PC-3 (cell line): ENCODE measurements at regions not wholly inside any gene's neighbourhood (a gene's known extent, or its start where the extent isn't known, plus 50 kb on each side); places are given as distances from the start of the nearest gene placed in this dataset.

Experiments
- ATAC-seq: fragments of 200-7000 bp; cut with Tn5 transposase; 2 replicates; pipeline ENCODE4 v1.9.1; 2020; ENCODE audit warnings: mild to moderate bottlenecking, moderate library complexity
- BruUV-seq: library from RNA; stranded (reverse); fragments of 400-500 nt; replicated peaks from 2 replicates; lab custom pipeline; 2021; lab: Mats Ljungman, UMichigan
- CTCF ChIA-PET: fragments of 300-600 bp; sonication (Branson Sonifier 250); formaldehyde crosslinking; loops from one replicate; lab custom pipeline; 2022; ENCODE audit warnings: antibody characterized with exemption; lab: Charles Lee
- POLR2A ChIA-PET: fragments of 300-600 bp; sonication (Branson Sonifier 250); formaldehyde crosslinking; loops from one replicate; lab custom pipeline; 2022; ENCODE audit warnings: antibody characterized with exemption; ENCODE audit not compliant: unreplicated experiment; lab: Charles Lee
- DNase-seq: peaks from one replicate; pipeline ENCODE4 v3.0.0-alpha.2; 2015
- H2AFZ ChIP-seq: fragments of 300-600 bp; sonication (generic); 2 replicates; pipeline ENCODE4 v1.6.0; 2016; ENCODE audit warnings: antibody characterized with exemption, low read length
- H3F3A ChIP-seq: fragments of 300-600 bp; sonication (generic); one replicate; pipeline ENCODE4 v1.6.0; 2017; ENCODE audit warnings: antibody characterized with exemption, low read length, control low read depth, mild to moderate bottlenecking; ENCODE audit not compliant: unreplicated experiment
- H3K27ac ChIP-seq: fragments of 300-600 bp; sonication (generic); 2 replicates; pipeline ENCODE4 v1.5.1; 2016; ENCODE audit warnings: mild to moderate bottlenecking, low read length
- H3K27me3 ChIP-seq: fragments of 300-600 bp; sonication (generic); 2 replicates; pipeline ENCODE4 v1.6.1; 2016; ENCODE audit warnings: low read length, mixed read lengths
- H3K36me3 ChIP-seq: fragments of 300-600 bp; sonication (generic); 2 replicates; pipeline ENCODE4 v1.6.1; 2016; ENCODE audit warnings: low read depth, mixed run types, low read length, mixed read lengths
- H3K4me1 ChIP-seq: fragments of 300-600 bp; sonication (generic); 2 replicates; pipeline ENCODE4 v1.5.1; 2016; ENCODE audit warnings: low read length; ENCODE audit not compliant: insufficient read depth
- H3K4me2 ChIP-seq: fragments of 300-600 bp; sonication (generic); 2 replicates; pipeline ENCODE4 v1.6.0; 2016; ENCODE audit warnings: low read length
- H3K4me3 ChIP-seq: fragments of 300-600 bp; sonication (generic); 2 replicates; pipeline ENCODE4 v1.5.1; 2016; ENCODE audit warnings: mild to moderate bottlenecking, low read length, mixed read lengths
- H3K79me2 ChIP-seq: fragments of 300-600 bp; sonication (generic); 2 replicates; pipeline ENCODE4 v1.6.1; 2017; ENCODE audit warnings: low read length, mixed read lengths
- H3K9ac ChIP-seq: fragments of 300-600 bp; sonication (generic); 2 replicates; pipeline ENCODE4 v1.6.0; 2016; ENCODE audit warnings: mild to moderate bottlenecking, low read length
- H3K9me2 ChIP-seq: fragments of 300-600 bp; sonication (generic); replicated peaks from 2 replicates; pipeline ENCODE4 v1.6.1; 2016; ENCODE audit warnings: mixed run types, low read length, mixed read lengths
- H3K9me3 ChIP-seq: fragments of 300-600 bp; sonication (generic); 2 replicates; pipeline ENCODE4 v1.6.1; 2016; ENCODE audit warnings: low read length, mixed read lengths
- H4K20me1 ChIP-seq: fragments of 300-600 bp; sonication (generic); 2 replicates; pipeline ENCODE4 v1.6.1; 2016; ENCODE audit warnings: low read length, mixed read lengths
- EZH2 ChIP-seq: fragments of 300-600 bp; sonication (generic); IDR thresholded peaks from one replicate; pipeline ENCODE4 v1.6.1; 2017; ENCODE audit warnings: antibody characterized with exemption, mild to moderate bottlenecking, low read length; ENCODE audit not compliant: unreplicated experiment
- EZH2phosphoT487 ChIP-seq: fragments of 300-600 bp; sonication (generic); IDR thresholded peaks from 2 replicates; pipeline ENCODE4 v1.6.1; 2018; ENCODE audit warnings: mild to moderate bottlenecking, antibody characterized with exemption, low read length, borderline replicate concordance
- intact Hi-C: fragments of 100-400 bp; cut with micrococcal nuclease; formaldehyde crosslinking; loops from 2 replicates; pipeline ENCODE4 v1.9.0; 2023
- TF ChIP-seq, protein P1 (sequence below): fragments of 300-600 bp; sonication (generic); conservative IDR thresholded peaks from 2 replicates; pipeline ENCODE4 v1.5.1; 2017; ENCODE audit warnings: antibody characterized with exemption, low read depth, mild to moderate bottlenecking, low read length

DNA sequence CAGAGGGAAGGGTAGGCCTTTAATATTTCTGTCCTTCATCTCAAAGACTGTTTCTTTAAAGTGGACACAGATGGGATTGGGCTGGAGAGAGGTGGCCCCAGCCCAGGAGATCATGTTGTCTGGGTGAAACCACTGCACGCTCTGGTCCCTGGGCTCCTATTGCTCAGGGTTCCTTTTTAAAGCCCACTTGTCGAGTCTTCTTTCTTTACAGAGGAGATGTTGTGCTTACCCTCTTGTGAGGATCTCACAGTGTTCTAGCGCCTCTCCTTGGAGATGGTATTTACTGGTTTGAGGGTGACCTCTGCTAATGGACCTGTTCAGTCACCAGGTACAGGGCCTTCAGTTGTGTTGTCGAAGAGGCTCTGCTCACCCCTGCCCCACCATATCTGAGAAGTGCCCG, 128.4 kb downstream of the TM9SF2 start:
- H2AFZ ChIP-seq, result no peak overlapping the region
- H3K36me3 ChIP-seq, result no peaks in the 10 kb centered on the region
- H3K4me1 ChIP-seq, result peaks cover 13% of the 10 kb centered on the region
- H3K79me2 ChIP-seq, result no peaks in the 10 kb centered on the region
- H3K27ac ChIP-seq, result no peak overlapping the region
- no peak overlapping the region for H3K9ac ChIP-seq
- H3K4me3 ChIP-seq, result no peak overlapping the region
- H3K4me2 ChIP-seq, result no peak overlapping the region
- CTCF ChIA-PET, result no interaction called here
- no peaks in the 10 kb centered on the region for H3K27me3 ChIP-seq
- H3K9me3 ChIP-seq, result no peaks in the 10 kb centered on the region
- H4K20me1 ChIP-seq, result no peaks in the 10 kb centered on the region
- POLR2A ChIA-PET, result no interaction called here
- BruUV-seq, result no TSS peak
- ATAC-seq (no peak), DNase-seq (no peak)
- H3F3A ChIP-seq, result no peaks in the 10 kb centered on the region
- intact Hi-C loops, result no loop called here
- no peaks in the 10 kb centered on the region for H3K9me2 ChIP-seq
- TF ChIP-seq EZH2 (no peak), EZH2phosphoT487 (no peak)
- TF ChIP-seq, protein P1, sequence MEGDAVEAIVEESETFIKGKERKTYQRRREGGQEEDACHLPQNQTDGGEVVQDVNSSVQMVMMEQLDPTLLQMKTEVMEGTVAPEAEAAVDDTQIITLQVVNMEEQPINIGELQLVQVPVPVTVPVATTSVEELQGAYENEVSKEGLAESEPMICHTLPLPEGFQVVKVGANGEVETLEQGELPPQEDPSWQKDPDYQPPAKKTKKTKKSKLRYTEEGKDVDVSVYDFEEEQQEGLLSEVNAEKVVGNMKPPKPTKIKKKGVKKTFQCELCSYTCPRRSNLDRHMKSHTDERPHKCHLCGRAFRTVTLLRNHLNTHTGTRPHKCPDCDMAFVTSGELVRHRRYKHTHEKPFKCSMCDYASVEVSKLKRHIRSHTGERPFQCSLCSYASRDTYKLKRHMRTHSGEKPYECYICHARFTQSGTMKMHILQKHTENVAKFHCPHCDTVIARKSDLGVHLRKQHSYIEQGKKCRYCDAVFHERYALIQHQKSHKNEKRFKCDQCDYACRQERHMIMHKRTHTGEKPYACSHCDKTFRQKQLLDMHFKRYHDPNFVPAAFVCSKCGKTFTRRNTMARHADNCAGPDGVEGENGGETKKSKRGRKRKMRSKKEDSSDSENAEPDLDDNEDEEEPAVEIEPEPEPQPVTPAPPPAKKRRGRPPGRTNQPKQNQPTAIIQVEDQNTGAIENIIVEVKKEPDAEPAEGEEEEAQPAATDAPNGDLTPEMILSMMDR, result no peak

DNA sequence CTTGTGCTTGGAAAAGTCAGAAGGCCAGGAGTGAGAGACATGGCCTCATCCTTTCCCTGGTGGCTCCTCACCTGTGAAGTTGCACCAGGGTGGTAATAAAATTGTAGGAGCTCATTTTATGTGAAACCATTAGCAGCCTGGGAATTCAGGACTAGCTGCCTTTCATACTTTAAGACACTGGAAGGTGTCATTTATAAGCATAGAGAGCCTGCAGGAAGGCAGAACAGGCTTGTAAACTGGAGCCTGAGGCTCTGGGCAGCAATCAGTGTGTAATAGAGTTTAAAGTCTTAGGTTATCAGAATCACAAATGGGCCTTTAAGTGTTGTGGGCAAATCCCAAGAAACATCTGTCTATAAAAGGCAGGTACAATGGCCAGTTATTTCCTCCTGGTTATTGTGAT, 127.2 kb downstream of the TM9SF2 start:
- TF ChIP-seq, protein P1, result no peak
- TF ChIP-seq EZH2 (no peak), EZH2phosphoT487 (no peak)
- no TSS peak for BruUV-seq
- intact Hi-C loops, result no loop called here
- Histone ChIP-seq H4K20me1 (no peaks in the 10 kb centered on the region), H3K27ac (no peak overlapping the region), H3K9me2 (no peaks in the 10 kb centered on the region), H3K4me2 (no peak overlapping the region), H3K79me2 (no peaks in the 10 kb centered on the region), H3K4me1 (peaks cover 13% of the 10 kb centered on the region), H3K9ac (no peak overlapping the region), H3K9me3 (no peaks in the 10 kb centered on the region), H3K36me3 (no peaks in the 10 kb centered on the region), H3K4me3 (no peak overlapping the region), H2AFZ (no peak overlapping the region), H3F3A (no peaks in the 10 kb centered on the region), H3K27me3 (no peaks in the 10 kb centered on the region)
- ChIA-PET POLR2A (no interaction called here), CTCF (no interaction called here)
- ATAC-seq, result no peak
- DNase-seq, result no peak

DNA sequence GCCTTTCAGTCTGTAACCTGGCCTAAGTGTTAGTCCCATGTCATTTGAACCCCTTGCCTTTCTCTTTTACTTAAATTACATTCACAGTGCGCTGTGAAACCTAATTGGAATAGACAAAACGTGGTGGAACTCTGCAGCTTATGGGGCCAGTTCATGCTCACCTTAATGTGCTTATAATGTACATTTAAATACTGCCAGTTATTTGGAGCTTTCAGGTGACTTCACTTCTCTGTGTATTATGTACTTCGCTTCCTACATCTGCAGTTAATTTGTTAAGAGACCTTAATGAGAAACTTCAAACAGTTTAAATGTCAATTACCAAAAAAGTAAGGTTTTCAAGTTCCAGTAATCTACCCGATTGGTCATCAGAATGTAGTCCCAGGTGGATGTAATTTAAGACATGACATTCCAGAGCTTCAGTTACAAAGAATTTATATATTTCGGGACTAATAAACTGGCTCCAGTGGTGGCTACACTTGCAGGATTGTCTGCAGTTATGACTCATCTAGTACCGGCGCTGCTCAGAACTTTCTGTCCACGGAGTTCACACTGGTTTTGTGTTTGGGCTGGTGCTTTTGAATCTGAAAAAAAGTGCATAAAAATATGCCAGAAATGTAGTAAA, 125.3 kb downstream of the TM9SF2 start:
- ATAC-seq (peak; percentile 98), DNase-seq (peak; percentile 68)
- Histone ChIP-seq H3K36me3 (no peaks in the 10 kb centered on the region), H3K4me3 (peak overlapping the region; percentile 33; the same call in 1 of the 2 replicates), H3K4me1 (peaks cover 13% of the 10 kb centered on the region), H3K27me3 (no peaks in the 10 kb centered on the region), H3K9me2 (no peaks in the 10 kb centered on the region), H2AFZ (peak overlapping the region; percentile 57), H3K79me2 (no peaks in the 10 kb centered on the region), H4K20me1 (no peaks in the 10 kb centered on the region), H3K9me3 (no peaks in the 10 kb centered on the region), H3K9ac (no peak overlapping the region), H3K4me2 (peak overlapping the region; percentile 61), H3F3A (no peaks in the 10 kb centered on the region), H3K27ac (no peak overlapping the region)
- no TSS peak for BruUV-seq
- TF ChIP-seq EZH2 (no peak), EZH2phosphoT487 (no peak)
- TF ChIP-seq, protein P1, result no peak
- intact Hi-C loops, result no loop called here
- POLR2A ChIA-PET, result no interaction called here
- CTCF ChIA-PET, result no interaction called here
